NCI-H460 (cell line): ENCODE measurements at regions not wholly inside any gene's neighbourhood (a gene's known extent, or its start where the extent isn't known, plus 50 kb on each side); places are given as distances from the start of the nearest gene placed in this dataset.

Experiments
- DNase-seq: peaks from one replicate; pipeline ENCODE4 v3.0.0-alpha.2; 2016; ENCODE audit warnings: low read depth; ENCODE audit errors: extremely low read depth

DNA sequence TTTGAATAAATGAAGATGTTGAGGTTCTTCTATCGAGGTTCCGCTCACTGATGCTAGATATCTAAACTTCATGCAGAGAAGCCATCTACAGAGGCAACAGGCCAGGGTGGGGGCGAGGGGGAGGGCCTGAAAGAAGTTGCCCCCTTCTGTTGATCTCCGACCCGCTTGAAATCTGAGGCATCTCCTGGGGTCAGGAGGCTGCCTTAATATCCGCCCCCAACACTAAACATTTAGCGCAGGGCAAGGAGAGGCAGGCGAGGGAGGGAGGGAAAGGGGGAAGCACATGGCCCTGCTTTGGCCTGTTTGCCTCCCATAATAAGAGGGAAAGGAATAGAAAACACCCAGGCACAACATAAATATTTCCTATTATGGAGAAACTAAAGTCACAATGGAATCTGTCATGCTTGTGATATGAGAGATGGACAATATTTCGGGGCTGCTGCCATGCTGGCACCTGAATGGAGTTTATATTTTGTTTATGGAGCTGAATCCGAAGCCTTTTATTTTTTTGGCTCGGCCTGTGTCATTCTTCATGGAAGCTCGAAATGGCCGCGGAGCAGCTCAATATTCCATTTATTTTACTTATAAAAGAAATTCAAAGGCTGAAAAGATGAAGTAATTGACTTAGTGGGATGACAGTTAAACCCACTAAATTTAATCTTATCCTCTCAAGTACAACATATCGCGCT, 221.1 kb downstream of the INSIG2 start:
- no peak for DNase-seq

DNA sequence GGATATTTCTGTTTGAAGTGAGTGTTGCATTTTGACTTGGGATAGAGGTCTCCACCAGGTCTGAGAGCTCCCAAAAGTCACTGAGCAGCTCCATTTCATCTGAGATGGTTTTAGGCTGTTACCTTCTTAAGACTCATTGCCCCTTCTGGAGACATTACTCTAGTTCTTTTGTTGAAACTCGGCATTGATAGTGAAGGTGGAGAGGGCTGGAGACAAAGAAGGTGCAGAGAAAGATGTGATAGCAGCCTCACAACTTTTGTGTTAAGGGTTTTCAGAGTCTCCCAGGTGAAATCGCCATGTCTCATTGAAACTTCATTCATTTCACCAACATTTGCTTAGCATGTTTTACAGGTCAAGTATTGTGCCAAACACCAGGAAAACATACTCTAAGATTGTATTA, 219.6 kb downstream of the INSIG2 start:
- DNase-seq = no peak

DNA sequence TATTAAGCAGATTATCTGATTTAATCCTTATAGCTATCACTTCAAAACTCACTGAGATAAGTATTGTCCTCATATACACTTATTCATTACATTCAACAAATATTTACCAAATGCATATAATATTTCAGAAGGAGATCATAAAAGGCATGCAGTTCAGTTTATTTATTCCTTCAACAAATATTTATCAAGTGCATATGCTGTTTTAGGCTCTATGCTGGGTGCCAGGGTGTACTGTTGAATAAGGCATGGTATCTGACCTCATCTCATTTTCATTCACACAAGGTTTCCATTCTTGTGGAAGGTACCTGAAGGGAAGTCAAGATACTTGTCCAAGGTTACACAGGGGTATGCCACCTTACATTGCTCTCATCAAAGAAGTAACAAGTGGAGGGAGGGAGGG, 213.0 kb downstream of the INSIG2 start:
- no peak for DNase-seq

DNA sequence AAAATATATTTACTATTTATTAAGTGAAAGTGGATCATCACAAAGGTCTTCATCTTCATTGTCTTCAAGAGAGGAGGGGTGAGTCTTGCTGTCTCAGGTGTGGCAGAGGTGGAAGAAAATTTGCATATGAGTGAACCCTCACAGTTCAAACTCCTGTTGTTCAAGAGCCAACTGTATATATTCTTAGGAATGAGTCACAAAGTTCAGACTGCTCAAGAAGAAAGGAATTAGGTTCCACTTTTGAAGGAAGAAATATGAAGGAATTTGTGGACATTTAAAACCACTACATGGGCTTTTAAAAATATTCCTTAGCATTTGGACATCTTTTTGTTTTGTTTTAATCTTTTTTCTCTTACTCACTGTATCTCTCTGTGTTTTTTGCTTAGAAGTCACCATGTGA, 212.6 kb downstream of the INSIG2 start:
- no peak for DNase-seq

DNA sequence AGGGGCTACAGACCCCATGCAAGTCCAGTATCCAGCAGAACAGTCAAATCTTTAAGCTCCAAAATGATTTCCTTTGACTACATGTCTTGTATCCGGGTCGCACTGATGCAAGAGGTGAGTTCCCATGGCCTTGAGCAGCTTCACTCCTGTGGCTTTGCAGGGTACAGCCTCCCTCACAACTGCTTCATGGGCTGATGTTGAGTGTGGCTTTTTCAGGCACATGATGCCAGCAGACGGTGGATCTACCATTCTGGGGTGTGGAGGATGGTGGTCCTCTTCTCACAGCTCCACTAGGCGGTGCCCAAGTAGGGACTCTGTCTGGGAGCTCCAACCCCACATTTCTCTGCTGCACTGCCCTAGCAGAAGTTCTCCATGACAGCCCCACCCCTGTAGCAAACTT, 208.4 kb downstream of the INSIG2 start:
- no peak for DNase-seq

DNA sequence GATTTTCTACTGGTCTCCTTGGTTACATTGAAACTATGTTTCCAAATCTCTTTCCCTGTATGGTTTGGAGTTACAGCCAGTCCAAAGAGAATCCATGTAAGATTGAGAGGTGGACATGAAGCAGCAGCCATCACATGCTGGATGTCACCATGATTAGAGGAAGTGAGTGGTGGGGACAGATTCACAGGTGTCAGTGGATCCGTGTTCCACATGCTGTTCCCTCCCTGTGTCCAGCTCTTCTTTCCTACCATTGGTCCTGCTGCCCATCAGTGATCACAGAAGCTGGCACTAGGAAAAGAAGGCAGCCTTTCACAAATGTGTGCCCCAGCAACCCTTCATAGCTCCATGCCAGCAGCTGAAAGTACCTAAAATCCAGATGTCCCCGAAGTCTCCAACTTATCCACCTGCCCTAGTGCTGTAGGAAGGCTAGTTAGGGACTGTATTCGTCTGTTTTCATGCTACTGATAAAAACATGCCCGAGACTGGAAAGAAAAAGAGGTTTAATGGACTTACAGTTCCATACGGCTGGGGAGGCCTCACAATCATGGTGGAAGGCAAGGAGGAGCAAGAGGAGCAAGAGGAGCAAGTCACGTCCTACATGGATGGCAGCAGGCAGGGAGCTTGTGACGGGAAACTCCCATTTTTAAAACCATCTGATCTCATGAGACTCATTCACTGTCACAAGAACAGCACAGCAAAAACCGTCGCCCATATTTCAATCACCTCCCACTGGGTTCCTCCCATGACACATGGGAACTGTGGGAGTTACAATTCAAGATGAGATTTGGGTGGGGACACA, 207.5 kb downstream of the INSIG2 start:
- DNase-seq = no peak

DNA sequence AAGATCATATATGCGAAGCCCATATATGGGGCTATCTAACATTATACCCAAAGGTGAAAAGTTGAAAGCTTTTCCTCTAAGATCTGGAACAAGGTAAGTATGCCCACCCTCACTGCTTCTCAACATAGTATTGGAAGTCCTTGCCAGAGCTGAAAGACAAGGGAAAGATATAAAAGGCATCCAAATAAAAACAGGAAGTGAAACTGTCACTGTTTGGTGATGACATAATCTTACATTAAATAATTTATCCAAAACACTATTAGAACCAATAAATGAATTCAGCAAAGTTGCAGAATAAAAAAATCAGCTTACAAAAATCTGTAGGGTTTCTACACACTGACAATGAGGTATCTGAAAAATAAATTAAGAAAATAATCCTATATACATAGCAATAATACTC, 205.8 kb downstream of the INSIG2 start:
- DNase-seq = no peak

DNA sequence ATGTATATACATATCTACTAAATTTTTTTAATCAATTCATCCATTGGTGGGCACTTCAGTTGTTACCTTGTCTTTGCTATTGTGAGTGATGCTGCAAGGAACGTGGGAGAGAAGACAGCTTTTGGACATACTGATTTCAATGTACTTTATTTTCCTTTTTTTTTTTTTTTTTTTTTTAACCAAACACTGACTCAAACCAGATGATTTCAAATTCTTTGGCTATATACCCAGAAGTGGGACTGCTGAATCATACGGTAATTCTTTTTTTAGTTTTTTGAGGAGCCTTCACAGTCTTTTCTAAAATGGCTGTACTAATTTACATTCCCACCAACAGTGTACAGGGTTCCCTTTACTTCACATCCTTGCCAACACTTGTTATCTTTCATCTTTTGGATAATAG, 204.7 kb downstream of the INSIG2 start:
- DNase-seq = no peak

DNA sequence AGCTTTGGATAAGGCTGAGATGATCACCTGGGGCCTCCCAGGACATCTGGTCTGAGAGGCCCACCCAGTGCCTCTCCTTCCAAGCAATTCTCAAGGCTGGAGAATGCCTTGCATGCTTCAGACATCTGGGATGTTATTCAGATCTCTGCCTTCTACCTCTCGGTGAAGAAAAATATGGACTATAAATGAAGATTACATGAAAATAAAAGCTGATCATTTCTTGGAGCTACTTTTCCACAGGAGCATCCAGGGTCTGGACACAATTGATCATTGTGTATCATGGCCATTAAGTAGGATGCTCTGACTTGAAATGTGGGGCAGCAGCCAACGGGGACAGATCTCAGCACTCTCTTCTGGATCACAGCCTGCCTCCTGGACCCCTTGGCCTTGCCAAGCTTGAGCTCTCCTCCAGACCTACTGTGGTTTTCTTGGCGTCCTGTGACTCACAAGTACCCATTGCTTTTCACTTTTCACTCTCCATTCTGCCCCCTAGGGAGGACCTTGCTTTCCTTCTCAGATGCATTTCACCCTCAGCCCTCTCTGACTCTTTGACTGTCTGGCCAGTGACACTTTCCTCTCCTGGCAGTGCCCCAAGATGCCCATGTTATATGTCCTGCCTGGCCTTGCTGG, 203.1 kb downstream of the INSIG2 start:
- no peak for DNase-seq

DNA sequence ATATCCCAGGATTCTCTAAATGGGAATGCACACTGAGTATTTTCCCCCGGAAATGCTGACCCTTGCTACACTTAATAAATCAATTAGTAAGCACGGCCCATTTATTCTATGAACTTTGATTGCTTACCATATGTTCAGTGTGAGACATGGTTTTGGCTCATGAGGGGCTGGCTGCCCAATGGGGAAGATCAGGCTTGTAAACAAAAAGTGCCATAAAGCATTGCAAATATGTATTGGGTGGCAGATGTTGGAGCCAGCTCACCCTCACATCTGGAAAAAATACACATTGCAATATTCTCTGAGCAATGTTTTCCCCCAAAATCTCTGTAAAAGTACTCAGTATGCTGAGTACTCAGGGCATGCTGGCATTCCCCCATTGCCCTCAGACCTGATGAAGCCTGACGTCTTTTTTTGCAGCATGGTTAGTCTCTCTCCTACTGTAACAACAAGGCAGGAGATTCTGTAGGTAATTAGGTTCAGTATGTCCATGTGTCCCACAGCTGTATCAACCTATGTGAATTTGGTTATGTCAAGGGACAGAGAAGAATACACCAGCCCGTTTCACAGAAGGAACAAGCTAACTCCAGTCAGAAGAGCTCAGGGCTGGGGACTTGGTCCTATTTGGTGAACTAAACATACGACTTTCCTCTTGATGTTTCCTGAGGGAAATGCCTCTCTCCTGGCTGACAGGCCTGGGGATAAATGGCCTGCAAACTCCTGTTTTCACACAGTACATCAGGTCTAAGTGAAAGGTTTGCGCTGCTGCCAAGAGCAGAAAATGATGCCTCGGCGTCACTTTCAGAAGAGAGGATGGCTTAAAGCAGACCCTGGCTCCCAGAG, 202.4 kb downstream of the INSIG2 start:
- DNase-seq = no peak

DNA sequence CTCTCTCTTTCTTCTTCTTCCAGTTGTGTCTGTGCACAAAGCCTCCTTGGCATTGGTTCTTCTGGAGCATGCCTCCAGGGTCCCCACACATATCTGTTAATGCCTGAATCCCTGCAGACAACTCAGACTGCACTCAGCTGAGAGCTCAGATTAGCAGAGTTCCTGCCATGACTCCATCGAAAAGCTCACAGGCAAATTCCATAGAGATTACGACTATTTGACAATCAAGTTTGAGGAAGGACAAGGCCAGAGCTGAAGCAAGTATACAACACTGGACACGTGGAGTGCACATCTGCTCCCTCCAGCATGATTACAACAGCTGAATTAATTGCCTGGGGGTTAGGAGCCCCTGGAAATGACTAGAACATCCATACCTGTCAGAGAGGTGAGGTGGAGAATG, 190.7 kb downstream of the INSIG2 start:
- DNase-seq = no peak

DNA sequence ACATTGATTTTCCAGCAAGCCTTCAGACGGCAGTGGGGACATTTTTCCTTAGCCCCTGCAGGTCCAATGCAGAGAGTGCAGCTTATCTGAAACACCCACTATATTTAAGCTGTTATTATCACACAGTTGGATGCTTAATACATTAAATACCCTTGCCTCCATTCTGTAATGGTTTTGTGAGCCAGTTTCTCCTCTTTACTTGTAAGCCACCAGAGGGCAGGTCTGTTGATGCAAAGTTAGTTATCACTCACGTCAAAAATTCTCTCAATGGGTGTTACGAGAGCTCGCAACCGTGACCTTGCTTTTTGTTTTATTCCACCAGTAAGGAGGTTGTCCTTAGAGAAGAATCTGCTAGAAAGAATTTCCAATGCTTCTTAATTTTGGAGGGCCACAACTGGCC, 189.8 kb downstream of the INSIG2 start:
- no peak for DNase-seq

DNA sequence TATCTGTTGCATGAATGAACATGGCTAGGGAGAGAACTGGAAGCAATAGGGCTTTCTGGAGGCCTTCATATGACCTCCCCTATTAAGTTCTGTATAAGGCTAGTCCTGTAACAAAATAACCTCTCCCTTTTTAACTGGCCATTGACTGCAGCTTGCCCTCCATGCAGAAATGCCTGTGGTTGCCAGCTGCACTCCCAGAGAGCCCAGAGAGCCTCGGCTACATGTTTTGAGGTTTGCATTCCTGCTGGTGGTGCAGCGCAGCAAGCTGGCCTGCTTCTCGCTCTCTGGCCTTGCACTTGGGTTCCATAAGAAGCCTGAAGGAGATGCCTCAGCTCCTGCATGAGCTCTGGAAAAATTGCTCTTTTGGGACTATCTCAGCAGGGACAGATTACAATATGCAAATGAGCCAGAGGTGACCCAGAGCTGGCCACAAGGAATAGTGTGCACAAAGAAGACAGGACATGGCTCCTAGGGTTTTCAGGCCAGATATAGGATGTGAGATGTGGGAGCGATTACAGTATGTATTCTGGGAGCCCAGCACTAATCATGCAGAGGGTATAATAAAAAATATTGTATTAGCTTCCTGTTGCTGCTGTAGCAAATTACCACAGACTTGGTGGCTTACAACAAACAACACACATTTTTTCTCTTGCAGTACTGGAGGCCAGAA, 186.7 kb downstream of the INSIG2 start:
- DNase-seq = no peak

DNA sequence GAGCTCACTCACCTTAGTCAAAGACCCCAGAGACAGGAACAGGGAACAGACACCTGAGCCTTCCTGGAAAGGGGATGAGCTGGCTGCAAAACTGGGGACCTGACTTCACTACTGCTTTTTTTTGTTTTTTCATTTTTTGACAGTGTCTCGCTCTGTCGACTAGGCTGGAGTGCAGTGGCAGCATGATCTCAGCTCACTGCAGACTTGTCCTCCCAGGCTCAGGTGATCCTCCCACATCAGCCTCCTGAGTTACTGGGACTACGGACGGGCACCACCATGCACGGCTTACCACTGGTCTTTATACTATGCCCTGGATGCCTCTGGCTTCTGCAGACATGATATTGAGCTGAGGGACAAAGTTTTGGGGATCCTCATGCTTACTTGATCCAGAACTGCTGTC, 184.1 kb downstream of the INSIG2 start:
- DNase-seq = no peak

DNA sequence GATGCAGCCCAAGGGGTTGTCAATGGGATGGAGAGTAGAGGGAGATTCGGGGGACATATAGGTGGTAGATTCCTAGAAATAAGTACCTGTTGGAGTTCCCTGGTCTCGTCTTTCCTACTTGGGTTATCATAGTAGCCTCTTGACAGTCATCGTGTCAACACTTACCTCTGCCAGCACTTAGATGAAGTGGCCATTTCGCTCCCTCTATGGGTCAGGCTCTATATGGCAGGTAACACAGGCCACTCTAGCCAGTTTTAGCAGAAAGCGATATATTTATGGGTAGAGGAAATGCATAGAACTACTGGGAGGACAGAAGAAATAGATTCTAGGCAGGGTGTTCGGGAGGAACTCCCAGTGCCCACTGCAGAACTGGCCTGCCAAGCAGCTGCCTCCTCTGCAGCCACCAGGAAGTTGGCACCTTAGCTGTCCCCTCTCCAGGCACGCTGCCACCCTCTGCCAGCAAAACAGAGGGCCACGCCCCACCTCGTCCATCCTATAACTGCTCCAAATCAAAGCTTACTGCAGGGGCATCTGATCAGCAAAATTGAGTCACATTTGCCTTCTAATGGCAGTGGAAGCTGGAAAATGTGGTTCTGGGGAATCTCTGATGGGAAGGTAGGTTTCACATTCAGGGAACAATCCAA, 181.3 kb downstream of the INSIG2 start:
- DNase-seq = no peak

DNA sequence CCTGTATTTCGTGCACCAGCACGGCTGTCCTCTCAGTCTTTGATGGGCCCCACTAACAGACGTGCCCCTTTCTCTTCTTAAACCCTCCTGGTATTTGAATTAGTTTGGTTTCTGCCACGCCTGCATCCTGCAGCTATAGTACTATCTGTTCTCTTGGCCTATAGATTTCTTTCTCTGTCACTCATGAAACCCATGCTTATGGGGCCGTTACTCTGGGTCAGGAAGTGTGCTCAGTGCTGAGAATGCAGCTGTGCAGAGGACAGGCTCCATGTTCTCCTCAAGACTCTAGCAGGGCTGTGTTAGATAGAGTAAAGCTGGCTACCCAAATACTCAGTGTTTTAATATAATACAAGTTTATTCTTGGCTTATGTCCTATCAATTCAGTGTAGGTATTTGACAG, 180.0 kb downstream of the INSIG2 start:
- DNase-seq = no peak

DNA sequence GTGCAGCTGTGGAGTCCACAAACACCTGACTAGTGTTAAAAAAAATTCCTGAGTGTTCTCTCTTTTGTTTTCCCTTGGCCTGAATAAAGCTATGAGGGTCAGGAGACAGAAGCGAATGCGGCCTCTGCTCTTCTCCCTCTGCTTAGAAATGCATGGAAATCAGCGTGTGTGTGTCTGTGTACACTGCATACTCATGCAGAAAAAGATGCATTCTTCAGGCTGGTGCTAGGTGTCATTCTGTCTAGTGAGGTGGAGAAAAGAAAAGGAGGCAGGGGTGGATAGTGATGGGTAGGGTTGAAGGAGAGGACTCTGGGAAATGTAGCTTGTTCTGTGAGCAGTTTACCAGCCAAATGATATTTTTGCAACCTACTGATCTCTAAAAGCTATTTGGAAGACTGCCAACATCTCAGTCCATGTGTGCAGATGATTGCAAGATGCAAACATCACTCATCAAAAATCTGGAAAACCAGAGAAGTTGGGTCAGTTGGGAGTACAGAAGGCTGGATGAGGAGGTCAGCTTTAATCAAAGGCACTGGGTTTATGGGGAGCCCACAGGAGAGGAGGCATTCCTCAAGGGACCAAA, 177.7 kb downstream of the INSIG2 start:
- DNase-seq = no peak

DNA sequence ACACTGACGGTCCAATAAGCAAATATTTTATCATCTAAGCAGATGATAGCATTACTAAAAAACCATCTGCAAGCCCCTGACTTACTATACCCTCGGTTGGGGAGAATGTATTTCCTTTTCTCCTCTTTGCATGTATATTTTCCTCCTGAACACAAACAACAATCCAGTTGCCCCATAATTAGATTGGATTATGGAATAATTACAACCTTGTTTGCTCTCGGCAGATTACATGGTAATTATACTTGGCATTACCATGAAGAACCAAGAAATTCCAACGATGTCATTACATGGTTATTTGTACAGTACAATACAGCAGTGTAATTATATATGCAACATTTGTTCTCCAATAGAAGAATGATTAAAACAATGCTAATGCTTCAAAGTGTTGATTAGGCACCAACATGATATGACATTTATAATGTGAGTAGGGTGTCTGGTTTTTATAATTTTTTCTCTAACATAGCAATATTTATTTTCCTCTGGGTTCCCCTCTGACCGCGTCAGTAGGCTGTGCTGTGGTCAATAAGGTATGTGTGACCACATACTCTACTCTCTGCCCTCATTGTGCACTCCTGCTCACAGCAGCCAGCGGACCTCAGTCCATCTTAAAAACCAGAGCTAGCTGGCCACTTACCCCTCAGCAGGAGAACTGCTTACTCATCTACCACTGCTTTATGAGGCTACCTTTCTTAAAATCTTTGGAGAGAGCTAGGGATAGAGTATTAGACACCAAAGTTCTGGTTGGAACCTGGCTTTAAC, 176.1 kb downstream of the INSIG2 start:
- DNase-seq = no peak

DNA sequence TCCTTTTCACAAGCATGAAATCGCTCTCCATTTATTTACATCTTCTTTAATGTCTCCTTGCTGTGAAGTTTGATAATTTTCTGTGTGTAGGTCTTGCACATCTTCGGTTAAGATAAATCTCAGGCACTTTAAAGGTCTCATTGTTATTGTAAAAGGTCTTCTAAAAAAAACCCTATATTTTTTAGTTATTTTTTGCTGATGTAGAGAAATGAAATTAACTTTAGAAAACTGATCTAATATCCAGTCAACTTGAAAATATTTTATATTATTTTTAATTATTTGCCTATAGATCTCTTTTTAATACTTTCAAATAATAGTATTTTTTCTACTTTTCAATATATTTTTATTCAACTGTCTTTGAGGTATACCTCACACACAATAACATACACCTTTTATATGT, 169.4 kb downstream of the INSIG2 start:
- no peak for DNase-seq
